GM21723 (cell line): ENCODE measurements at regions not wholly inside any gene's neighbourhood (a gene's known extent, or its start where the extent isn't known, plus 50 kb on each side); places are given as distances from the start of the nearest gene placed in this dataset.

Source experiments
- ATAC-seq: cut with Tn5 transposase; IDR thresholded peaks from one replicate; pipeline ENCODE4 v1.9.1; 2021; ENCODE audit warnings: mild to moderate bottlenecking, moderate library complexity; ENCODE audit not compliant: unreplicated experiment

DNA sequence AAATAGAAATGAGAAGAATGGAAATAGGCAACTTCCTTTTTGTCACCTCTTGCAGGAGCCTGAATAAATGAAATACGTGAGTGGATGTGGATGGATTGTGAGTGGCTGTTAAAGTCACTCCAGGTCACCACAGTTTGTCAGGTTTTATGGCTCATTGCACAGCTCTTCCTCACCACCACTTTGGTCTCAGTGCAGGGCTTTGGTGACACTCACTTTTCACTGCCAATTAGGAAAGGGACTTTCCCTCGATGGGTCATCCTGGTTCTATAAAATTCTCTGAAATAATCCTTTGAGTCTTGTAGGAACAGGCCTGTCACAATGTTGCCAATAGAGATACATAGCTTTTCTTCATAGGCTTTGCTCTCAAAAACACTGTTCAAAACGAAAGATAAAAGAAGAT, 172.4 kb upstream of the C11orf87 start:
- no peak for ATAC-seq

DNA sequence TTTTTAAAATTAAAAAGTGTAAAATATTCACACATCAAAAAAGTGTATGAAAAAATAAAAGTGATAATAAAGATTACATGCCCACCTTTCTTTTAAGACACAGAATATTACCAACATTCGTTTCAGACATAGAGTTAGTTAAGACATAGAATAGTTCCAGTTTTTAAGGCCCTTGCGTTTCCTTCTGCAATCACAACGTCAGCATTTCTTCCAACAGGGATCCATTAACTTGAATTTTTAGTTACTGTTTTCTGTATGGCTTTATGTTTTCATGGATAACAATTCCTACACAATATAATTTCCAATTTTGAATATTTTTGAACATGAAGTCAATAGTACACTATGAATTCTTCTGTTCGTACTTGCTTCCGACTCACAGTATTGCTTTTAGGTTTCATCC, 170.8 kb upstream of the C11orf87 start:
- ATAC-seq = no peak

DNA sequence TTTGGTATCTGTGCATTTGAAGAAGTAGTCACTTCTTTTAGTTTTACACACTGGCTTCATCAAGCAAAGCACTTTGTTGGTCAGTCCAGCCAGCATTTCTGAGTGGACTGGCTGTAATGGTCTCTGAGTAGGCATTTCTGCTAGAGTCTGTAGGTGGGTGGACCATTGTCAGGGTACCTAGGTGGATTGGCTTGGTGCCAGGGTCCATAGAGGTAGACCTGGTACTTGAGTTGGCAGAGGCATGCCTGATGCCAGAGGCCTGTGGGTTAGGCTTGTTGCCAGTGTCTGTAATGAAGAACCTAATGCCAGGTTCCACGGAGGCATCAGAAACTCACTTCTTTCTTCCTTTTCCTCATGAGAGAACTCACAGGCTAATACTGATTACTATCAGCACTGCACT, 157.9 kb upstream of the C11orf87 start:
- no peak for ATAC-seq

DNA sequence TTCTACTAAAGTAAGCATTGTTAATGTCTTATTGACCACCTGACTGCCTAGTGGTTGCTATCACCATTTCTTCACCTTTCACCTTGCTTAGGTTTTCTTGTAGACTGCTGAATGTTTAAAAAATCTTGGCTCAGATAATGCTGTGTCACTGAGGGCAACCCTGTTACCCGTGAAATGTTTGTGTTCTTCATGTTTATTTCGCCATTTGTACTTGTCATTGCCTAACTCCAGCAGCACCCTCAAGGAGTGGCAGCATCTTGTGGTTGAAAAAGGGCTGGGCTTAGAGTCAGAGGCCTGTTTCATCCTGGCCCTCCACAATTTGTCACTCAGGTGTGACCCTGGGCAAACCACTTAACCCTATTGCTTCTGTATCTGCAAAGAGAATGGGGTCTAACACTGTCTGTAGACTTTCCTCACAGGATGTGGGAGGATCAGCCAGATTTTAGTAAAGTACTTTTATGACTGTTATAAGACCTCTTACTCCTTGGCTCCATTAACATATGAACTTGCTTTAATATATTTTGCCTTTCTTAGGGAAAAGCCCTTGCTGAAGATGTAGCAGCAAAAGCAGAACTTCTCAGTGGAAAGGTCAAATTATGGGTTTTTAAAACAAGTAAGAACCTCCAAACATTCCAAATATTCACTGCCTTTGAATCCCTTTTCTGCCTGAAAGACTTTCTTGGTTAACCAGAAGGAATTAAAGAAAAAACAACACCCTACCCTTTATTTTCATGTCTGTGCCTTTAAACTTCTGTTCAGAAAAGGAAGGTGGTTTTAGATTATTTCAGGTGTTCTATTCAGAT, 154.5 kb upstream of the C11orf87 start:
- no peak for ATAC-seq

DNA sequence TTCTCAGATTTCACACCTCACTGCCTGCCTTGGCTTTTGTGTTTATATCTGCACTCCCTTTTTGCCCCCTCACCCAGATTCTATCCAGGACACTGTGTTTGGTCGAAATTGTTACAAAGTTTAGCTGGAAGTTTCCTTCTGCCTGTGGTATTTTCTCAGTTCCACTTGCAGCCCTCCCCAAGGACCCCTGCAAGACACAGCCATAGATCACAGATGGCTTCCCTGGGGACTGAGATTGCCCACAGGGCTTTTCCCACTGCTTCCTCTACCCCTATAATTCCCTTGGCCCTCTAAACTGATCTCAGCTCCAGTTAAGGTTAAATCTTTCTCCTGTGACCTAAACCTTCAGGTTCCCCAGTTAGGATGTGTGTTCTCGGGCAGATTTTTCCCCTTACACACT, 146.1 kb upstream of the C11orf87 start:
- ATAC-seq = no peak

DNA sequence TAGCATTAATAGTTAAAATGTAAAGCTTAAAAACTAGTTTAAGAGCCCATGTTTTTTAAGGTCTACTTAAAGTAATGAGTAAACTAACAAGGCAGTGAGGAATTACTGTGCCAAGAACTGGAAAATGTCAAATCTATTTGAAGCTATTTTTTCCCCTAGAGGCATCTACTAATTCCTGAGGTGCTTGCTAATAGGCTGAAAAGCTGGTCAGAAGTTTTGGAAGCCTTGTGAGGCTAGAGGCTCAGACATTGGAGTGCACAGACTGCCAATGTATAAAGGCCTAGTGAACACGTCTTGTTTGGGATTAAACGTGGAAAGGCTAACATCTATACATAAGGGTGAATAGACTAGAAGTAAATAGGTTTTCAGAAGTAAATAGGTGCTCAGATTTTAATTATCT, 136.5 kb upstream of the C11orf87 start:
- no peak for ATAC-seq

DNA sequence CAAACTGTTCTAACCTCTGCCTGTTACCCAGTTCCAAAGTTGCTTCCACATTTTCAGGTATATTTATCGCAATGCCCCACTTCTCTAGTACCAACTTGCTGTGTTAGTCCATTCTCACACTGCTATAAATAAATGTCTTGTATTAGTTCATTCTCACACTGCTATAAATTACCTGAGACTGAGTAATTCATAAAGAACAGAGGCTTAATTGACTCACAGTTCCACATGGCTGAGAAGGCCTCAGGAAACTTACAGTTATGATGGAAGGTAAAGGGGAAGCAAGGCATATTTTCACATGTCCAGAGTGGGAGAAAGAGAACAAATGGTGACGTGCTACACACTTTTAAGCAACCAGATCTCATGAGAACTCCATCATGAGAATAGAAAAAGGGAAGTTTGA, 130.4 kb upstream of the C11orf87 start:
- ATAC-seq = no peak

DNA sequence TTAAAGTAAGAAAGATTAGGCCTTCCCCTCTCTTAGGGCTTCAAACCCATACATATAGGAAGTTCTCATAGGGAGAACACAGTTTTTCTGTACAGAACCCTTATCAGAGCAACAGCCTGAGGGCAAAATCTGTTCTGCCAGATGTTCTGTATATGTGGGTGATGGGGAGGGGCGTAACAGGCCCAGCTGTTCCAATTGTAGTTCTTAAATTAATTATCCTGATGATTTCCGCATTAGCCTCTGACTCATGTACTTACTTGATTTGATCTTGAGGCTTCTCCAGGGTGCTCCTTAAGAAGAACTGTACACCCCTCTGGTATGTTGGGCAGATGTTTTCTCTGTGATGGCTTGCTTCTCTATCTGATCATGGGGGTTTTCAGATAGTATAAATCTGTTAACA, 123.1 kb upstream of the C11orf87 start:
- no peak for ATAC-seq

DNA sequence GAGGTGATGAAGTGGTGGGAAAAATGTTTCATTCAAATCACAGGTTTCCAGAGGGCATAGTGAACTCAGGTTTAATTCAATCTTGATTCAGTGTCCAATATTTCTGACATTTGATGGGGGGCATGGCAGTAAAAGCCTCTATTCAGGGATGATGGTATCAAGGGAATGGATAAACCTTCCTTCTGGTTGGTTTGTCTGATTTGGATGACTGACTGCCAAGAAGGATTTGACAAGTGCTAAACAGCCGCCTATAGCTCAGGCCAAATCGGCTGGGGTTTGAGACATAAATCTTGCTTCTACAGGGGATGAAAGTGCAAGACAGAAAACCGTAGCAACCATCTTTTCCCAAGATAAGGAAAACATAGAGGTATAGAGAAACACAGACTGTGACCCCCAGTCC, 121.8 kb upstream of the C11orf87 start:
- ATAC-seq = no peak

DNA sequence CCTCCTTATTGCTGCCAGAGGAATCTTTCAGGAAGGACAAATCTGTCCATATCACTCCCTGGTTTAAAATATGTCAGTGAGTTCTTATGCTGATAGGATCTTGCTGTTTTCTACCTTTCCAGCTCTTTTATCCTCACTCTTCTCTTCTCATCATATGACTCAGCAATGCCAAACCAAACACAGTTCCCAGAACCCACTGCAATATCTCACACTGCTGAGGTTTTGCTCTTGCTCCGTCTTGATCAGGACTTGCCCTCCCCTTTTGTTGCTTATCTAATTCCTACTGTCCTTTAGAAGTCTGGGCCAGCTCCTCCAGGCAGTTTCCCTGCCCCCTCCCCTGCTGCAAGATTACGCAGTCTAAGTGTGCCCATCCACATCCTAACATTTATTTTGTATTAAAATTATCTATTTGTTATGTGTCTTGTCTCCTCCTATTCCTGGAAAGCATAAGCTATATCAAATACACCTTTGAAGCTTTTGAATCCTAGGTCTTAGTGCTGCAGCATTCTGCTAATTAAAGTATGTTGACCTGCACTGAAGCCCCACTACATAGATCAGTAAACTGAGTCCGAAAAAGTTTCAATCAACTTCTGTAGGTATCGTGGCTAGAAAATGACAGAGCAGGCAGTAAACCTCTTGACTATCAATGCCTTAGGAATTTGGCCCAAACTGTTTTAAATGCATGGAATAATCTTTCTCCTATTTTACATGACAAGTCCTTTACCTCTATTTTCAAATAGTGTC, 119.2 kb upstream of the C11orf87 start:
- no peak for ATAC-seq

DNA sequence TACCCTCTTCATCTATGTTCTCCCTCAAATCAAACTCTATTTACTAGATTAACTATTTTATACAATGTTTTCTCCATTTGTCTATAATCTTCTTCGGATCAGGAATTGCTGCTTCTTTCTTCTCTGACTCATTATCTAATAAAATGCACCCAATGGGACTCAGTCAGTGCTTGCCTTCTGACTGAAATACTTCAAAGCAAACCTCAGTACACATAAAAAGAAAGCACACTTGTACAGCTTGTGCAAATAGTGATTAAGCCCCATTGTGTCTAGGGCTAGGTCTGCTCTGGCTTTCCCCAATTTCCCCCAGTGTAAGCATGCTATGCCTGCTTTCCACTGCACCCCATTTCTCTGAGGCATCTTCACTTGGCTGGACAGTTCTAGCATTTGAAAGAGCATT, 118.6 kb upstream of the C11orf87 start:
- no peak for ATAC-seq

DNA sequence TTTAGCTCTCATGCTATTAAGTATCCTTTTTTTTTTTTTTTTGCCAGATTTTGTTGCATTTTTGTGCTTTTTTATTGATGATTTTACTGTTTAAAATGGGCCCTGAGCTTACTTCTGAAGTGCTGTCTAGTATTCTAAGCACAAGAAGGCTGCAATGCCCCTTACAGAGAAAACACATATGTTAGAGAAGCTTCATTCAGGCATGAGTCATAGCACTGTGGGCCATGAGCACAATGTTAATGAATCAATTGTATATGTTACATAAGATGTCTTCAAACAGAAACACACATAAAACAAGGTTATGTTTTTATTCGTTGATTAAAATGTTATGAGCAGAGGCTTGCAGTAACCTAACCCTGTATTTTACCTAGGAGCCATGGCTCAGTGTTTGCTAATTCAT, 117.8 kb upstream of the C11orf87 start:
- ATAC-seq = no peak

DNA sequence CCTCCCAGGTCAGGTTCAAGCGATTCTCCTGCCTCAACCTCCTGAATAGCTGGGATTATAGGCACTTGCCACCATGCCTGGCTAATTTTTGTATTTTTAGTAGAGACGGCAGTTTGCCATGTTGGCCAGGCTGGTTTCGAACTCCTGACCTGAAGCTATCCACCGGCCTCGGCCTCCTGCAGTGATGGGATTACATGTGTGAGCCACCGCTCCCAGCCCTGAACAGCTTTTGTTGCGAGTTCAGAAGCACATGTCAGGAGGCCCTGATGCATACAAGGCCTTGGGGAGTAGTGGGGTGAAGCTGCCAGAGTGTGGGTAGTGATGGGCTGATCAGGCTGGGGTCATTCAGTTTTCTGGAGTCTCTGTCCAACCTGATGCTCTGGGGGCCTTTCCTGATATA, 117.0 kb upstream of the C11orf87 start:
- no peak for ATAC-seq

DNA sequence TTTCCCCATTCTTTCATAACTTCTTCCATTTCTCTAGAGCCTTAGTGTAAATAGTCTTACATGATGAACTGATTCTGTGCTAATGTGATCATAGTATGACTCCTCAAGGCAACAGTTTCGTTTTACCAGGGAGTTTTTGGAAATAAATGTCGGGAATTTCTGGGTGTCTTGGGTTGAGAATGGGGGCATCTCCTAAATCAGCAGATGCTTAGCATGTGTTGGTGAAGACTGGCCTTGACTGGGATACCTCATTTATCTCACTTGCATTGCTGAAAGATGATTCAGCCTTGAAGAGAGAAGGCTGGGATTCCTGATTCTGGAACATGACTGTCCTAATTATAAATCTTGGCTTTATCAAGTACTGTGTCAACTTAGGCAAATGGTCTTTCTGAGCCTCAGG, 115.7 kb upstream of the C11orf87 start:
- ATAC-seq = no peak

DNA sequence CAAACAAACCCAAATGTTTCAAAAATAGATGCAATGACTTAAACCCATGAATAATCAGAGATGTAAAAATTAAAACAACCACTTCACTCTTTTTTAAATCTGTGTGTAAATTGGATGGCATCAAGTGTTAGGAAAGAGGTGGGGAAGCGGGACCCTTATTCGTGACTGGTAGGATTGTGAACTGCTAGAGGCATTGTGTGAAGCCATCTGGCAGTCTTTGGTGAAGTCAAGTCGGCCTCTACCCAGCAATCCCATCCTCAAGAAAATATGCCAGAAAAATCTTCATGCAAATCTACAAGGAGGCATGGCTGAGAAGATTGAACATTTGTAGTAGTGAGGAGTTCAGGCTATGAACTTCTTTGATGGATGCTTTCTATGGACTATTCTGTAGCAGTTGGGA, 114.6 kb upstream of the C11orf87 start:
- ATAC-seq = no peak

DNA sequence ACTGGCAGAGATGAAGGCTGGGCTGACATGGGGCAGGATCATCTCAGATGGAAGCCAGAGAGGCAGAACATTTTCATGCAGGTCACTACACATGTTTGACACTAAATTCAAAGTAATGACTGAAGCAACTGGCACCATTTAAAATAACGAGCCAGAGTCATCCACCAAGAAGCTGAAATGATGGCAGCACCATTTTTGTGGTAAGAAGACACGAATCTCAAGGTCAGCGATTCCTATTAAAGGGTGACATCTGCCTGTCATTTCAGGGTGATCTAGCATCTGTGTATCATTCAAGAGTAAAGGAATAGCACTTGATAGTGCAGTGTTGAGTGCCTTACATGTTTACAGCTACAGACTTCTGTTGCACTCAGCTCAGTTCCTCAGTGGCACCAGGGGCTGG, 113.4 kb upstream of the C11orf87 start:
- no peak for ATAC-seq

DNA sequence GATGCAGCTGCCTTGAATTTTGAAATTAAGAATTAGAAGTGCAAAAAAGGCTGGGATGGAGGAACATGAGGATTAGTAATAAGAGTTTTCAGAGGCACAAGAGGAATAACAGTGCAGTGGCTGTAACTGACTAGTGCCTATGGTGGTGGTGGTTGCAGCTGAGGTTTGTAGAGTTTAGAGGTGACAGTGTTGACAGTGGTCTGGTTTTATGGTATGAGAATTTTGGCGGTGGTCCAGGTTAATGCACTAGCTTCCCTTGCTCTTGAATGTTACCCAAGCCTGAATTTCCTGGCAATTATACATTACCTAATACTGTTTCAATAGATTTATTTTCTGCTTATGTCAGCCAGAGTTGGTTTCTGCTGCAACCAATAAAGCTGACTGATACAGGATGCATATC, 112.8 kb upstream of the C11orf87 start:
- no peak for ATAC-seq

DNA sequence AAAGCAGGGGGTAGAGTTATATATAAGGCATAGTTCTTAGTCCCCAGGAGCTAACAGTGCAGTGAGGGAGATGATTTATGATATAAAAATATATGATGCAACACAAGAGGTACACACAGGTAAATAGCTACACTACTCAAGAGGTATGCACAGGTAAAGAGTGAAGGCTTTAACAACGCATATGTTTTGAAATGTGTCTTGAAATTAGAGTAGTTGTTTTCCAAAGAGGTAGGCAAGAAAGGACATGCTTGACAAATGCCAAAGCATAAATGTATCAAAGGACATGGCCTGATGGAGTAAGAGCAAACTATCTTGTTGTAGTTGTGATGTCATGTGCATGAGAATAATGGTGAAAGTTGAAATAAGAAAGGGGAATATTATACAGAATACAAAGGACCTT, 104.3 kb upstream of the C11orf87 start:
- no peak for ATAC-seq

DNA sequence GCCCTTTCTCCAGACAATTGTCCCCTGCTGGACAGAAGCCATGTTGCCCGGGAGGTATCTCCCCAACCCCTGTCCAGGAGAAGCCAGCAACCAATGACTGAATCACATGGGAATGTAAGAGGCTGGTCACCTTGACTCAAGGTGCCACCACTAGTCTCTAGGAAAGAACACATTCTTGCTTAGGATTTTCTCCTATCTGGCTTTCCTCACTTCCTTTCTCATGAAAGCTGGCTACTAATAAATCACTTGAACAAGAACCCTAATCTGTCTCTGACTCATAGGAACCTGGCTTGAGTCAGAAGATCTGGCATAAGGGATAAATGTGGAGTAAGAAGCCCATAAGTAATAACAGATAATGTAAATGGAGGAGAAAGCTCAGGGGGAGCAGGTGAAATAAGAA, 101.4 kb upstream of the C11orf87 start:
- no peak for ATAC-seq

DNA sequence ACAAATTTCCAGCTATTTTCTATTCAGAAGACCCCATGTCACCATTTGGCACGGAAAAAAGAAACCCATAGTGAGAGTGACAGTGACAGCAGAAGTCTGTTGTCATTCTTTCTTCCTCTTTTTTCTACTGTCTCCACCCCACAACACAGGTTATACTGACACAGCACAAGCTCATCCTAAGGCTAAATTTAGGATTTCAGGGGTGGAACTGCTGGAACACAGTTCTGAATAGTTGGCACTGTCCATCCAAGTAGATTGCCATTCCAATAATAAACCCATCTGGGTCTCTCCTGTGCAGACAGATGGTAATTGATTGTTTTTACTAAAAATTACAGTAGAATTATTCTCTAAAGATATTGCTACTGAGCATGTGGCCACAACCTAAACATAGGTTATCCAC, 95.2 kb upstream of the C11orf87 start:
- ATAC-seq = no peak

DNA sequence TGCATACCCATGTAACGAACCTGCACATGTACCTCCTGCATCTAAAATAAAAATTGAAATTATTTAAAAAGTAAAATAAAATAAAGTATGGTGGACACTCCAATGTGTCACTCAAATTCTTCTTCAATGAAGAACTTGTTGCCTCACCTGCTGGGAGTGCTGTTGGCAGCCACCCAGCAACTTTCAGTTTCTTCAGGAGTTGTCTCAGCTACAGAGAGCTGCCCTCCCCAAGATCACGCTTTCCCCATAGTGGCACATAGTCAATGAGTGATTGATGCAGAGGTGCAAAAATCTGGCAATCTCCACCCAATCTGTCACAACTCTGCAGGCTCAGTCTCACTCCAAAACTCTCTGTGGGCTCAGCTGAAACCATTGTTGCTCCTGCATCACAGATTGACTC, 92.3 kb upstream of the C11orf87 start:
- ATAC-seq = no peak

DNA sequence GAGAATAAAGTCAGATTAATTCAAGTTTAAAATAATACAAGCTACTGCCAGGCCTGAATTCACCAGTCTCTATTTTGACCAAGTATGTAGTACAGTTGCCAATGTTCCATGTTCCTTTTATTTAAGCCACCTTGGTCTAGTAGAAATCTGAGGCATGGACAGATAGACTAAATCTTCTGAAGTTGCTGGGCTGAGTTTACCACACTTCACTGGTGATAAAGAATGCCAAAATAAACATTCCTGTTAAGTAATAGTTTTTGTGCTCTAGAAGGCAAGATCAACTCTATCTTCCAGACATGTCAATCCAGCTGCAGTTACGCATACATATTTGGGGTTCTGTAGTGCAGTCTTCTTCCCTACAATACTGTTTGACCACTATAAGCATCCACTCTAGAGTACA, 83.9 kb upstream of the C11orf87 start:
- no peak for ATAC-seq

DNA sequence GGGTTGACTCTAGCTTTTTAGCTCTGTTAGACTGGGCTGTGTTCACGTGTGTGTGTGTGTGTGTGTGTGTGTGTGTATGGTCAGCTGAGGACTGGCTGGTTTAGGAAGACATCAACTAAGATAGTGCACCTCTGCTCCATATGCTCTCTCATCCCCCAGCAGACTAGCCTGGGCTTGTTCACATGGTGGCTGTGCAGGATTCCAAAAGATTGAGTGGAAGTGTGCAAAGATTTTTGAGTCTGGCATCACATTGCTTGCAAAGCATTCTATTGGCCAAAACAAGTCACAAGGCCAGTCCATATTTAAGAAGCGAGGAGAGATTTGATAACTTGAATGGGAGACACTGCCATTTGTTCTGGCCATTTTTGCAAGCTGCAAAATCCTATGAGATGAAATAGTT, 79.7 kb upstream of the C11orf87 start:
- no peak for ATAC-seq
